ENCODE measurements at regions not wholly inside any gene's neighbourhood (a gene's known extent, or its start where the extent isn't known, plus 50 kb on each side); places are given as distances from the start of the nearest gene placed in this dataset.

DNA sequence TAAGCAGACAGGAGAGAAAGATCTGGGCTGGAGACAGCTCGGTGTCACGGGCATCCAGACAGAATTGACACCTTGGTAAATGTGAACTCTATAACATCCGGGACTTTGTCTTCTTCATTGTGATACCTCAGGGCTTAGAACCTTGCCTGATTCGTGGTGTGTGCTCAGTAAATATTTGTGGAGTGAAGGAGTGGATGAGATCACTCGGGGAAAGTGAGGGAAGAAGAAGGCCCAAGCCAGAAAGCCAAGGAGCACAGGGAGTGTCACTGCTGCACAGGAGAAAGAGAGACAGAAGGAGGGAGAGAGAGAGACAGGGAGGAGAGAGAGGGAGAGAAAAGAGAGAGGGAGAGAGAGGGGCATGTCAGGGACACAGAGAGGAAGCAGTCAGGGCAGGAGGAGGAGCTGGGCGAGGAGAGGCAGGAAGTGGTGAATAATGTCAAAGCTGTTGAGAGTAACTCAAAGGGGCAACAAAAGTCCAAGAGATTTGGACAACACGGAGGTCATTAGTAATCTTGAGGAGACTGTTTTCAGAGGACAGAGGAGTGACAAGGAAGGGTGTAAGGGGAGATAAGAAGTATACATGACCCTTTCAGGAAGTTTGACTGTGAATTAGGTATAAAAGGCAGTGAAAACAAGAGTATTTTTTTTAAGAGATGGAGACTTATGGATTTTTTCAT is 141.6 kb upstream of the MAX start:
- H3K79me2 ChIP-seq (ENCODE audit: control insufficient read depth, insufficient read depth, low read length) = no peaks in the 10 kb centered on the region
- H3K36me3 ChIP-seq (ENCODE audit: control insufficient read depth in 2 of 2, extremely low read depth in 1 of 2, insufficient read depth in 2 of 2, low read length in 2 of 2) = no peaks in the 10 kb centered on the region
- H3K27ac ChIP-seq (ENCODE audit: control insufficient read depth, insufficient read depth, low read length) = no peak overlapping the region
- H3K4me3 ChIP-seq (ENCODE audit: control insufficient read depth in 2 of 3, extremely low read depth in 1 of 3, insufficient read depth in 2 of 3, low read depth in 1 of 3, low read length in 3 of 3) = no peak overlapping the region
- no peak overlapping the region for H3K9ac ChIP-seq (ENCODE audit: control insufficient read depth, extremely low read depth, insufficient read depth, low read length)
- peak overlapping the region; percentile 91 for H2AFZ ChIP-seq (ENCODE audit: control insufficient read depth, low read length)
- no peak for TF ChIP-seq EZH2 (IDR thresholded peaks at IDR 0.05; ENCODE audit: low read length)
- TF ChIP-seq, protein P1, sequence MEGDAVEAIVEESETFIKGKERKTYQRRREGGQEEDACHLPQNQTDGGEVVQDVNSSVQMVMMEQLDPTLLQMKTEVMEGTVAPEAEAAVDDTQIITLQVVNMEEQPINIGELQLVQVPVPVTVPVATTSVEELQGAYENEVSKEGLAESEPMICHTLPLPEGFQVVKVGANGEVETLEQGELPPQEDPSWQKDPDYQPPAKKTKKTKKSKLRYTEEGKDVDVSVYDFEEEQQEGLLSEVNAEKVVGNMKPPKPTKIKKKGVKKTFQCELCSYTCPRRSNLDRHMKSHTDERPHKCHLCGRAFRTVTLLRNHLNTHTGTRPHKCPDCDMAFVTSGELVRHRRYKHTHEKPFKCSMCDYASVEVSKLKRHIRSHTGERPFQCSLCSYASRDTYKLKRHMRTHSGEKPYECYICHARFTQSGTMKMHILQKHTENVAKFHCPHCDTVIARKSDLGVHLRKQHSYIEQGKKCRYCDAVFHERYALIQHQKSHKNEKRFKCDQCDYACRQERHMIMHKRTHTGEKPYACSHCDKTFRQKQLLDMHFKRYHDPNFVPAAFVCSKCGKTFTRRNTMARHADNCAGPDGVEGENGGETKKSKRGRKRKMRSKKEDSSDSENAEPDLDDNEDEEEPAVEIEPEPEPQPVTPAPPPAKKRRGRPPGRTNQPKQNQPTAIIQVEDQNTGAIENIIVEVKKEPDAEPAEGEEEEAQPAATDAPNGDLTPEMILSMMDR (optimal IDR thresholded peaks at IDR 0.05 in 1 of 3, IDR thresholded peaks at IDR 0.05 in 1 of 3, conservative IDR thresholded peaks at IDR 0.05 in 1 of 3; ENCODE audit: extremely low read depth in 1 of 3, insufficient read depth in 2 of 3, low read length in 3 of 3) = no peak
- FAIRE-seq (no peak), DNase-seq (ENCODE audit: low read depth, low spot score) (no peak)
- dilution Hi-C loops (cut with MboI; ENCODE audit: extremely low pct_ligation_motif_present, low sequenced_read_pairs) = no loop called here
- H3K4me1 ChIP-seq (ENCODE audit: control insufficient read depth, extremely low read depth, insufficient read depth, low read length) = peaks cover 8% of the 10 kb centered on the region
- no peaks in the 10 kb centered on the region for H3K27me3 ChIP-seq (ENCODE audit: control insufficient read depth, extremely low read depth, insufficient read depth, low read length)
- no peaks in the 10 kb centered on the region for H3K9me1 ChIP-seq (ENCODE audit: control insufficient read depth, extremely low read depth, insufficient read depth, low read length)
- H3K9me3 ChIP-seq (ENCODE audit: control insufficient read depth, low read depth, low read length) = no peaks in the 10 kb centered on the region
- no peaks in the 10 kb centered on the region for H4K20me1 ChIP-seq (ENCODE audit: control insufficient read depth, extremely low read depth, insufficient read depth, low read length)
- no peak overlapping the region for H3K4me2 ChIP-seq (ENCODE audit: control insufficient read depth, extremely low read depth, insufficient read depth, low read depth, low read length)

DNA sequence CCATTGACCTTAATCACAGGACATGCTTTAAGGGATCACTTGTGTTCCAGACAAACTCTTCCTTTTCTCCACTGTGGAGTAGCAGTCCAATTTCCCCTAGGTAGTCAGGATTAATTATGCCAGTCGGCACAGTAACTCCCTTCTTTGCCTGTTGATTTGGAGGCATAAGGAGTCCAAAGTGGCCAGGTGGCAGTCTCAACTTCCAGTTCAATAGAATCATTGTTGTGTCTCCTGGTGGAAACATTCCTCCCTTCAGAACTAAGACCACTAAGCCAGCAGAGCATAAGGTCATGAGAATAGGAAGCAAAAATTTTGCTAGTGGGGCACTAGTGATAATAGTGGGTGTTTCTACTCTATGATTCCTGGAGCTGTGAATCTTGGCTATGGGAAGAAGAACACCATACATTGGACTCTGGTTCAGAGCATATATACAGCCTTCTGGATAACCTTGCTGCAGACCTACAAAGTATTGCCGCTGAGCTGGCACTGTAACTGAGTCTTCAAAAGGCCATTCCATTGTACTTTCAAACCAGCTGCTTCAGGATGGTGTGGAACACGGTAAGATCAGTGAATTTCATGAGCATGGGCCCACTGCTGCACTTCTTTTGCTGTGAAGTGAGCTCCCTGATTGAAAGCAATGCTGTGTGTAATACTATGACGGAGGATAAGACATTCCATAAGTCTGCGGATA is 147.3 kb upstream of the MAX start:
- no peaks in the 10 kb centered on the region for H3K79me2 ChIP-seq (ENCODE audit: control insufficient read depth, insufficient read depth, low read length)
- FAIRE-seq (no peak), DNase-seq (ENCODE audit: low read depth, low spot score) (no peak)
- no peak overlapping the region for H2AFZ ChIP-seq (ENCODE audit: control insufficient read depth, low read length)
- H3K4me1 ChIP-seq (ENCODE audit: control insufficient read depth, extremely low read depth, insufficient read depth, low read length) = peaks cover under 1% of the 10 kb centered on the region
- no peak overlapping the region for H3K4me3 ChIP-seq (ENCODE audit: control insufficient read depth in 2 of 3, extremely low read depth in 1 of 3, insufficient read depth in 2 of 3, low read depth in 1 of 3, low read length in 3 of 3)
- TF ChIP-seq, protein P1 (optimal IDR thresholded peaks at IDR 0.05 in 1 of 3, IDR thresholded peaks at IDR 0.05 in 1 of 3, conservative IDR thresholded peaks at IDR 0.05 in 1 of 3; ENCODE audit: extremely low read depth in 1 of 3, insufficient read depth in 2 of 3, low read length in 3 of 3) = no peak
- TF ChIP-seq EZH2 (IDR thresholded peaks at IDR 0.05; ENCODE audit: low read length) = no peak
- no peaks in the 10 kb centered on the region for H3K36me3 ChIP-seq (ENCODE audit: control insufficient read depth in 2 of 2, extremely low read depth in 1 of 2, insufficient read depth in 2 of 2, low read length in 2 of 2)
- H3K9me3 ChIP-seq (ENCODE audit: control insufficient read depth, low read depth, low read length) = no peaks in the 10 kb centered on the region
- H3K27ac ChIP-seq (ENCODE audit: control insufficient read depth, insufficient read depth, low read length) = no peak overlapping the region
- H3K9me1 ChIP-seq (ENCODE audit: control insufficient read depth, extremely low read depth, insufficient read depth, low read length) = no peaks in the 10 kb centered on the region
- no peaks in the 10 kb centered on the region for H3K27me3 ChIP-seq (ENCODE audit: control insufficient read depth, extremely low read depth, insufficient read depth, low read length)
- no peak overlapping the region for H3K4me2 ChIP-seq (ENCODE audit: control insufficient read depth, extremely low read depth, insufficient read depth, low read depth, low read length)
- dilution Hi-C loops (cut with MboI; ENCODE audit: extremely low pct_ligation_motif_present, low sequenced_read_pairs) = no loop called here
- H4K20me1 ChIP-seq (ENCODE audit: control insufficient read depth, extremely low read depth, insufficient read depth, low read length) = no peaks in the 10 kb centered on the region
- H3K9ac ChIP-seq (ENCODE audit: control insufficient read depth, extremely low read depth, insufficient read depth, low read length) = no peak overlapping the region

All from keratinocyte (primary cell).